Erythroblast (primary cell): ENCODE measurements at regions not wholly inside any gene's neighbourhood (a gene's known extent, or its start where the extent isn't known, plus 50 kb on each side); places are given as distances from the start of the nearest gene placed in this dataset.

Experiments
- GATA1 ChIP-seq: IDR thresholded peaks from 2 replicates; pipeline ENCODE4 v1.6.1; 2011; ENCODE audit warnings: low read depth, mild to moderate bottlenecking, control low read depth, low read length, moderate library complexity
- POLR2A ChIP-seq: IDR thresholded peaks from 2 replicates; pipeline ENCODE4 v1.6.1; 2011; ENCODE audit warnings: mild to moderate bottlenecking, low read length

- TF ChIP-seq POLR2A (no peak), GATA1 (no peak)
These were observed 58.8 kb upstream of the IGFBPL1 start for GRCh38 chr9:38482918-38483592.
